IMR-90 (cell line): ENCODE measurements at regions not wholly inside any gene's neighbourhood (a gene's known extent, or its start where the extent isn't known, plus 50 kb on each side); places are given as distances from the start of the nearest gene placed in this dataset.

ENCODE experiments used
- ATAC-seq: fragments of 200-7000 bp; cut with Tn5 transposase; 2 replicates; pipeline ENCODE4 v1.9.1; 2020; ENCODE audit warnings: low read depth, mild to moderate bottlenecking, moderate library complexity
- BruUV-seq: library from RNA; stranded (reverse); fragments of 400-500 nt; replicated peaks from 2 replicates; lab custom pipeline; 2021; lab: Mats Ljungman, UMichigan
- CTCF ChIA-PET: fragments of 300-600 bp; formaldehyde crosslinking; extraction: SDS; loops from one replicate; lab custom pipeline; 2021; ENCODE audit warnings: antibody characterized with exemption; lab: Yijun Ruan, JAX
- POLR2A ChIA-PET: fragments of 300-600 bp; sonication (Branson Sonifier 250); formaldehyde crosslinking; loops from one replicate; lab custom pipeline; 2022; ENCODE audit warnings: antibody characterized with exemption; ENCODE audit not compliant: unreplicated experiment; lab: Charles Lee
- DNase-seq: peaks from one replicate; pipeline ENCODE4 v3.0.0; 2013
- H2AFZ ChIP-seq: replicated peaks from 2 replicates; pipeline ENCODE3; 2013; ENCODE audit warnings: low read length, mild to moderate bottlenecking; ENCODE audit not compliant: poor library complexity
- H2AK5ac ChIP-seq: 2 replicates; pipeline ENCODE4 v1.6.1; 2013; ENCODE audit warnings: low read depth, low read length, inconsistent platforms
- H2AK9ac ChIP-seq: replicated peaks from 2 replicates; pipeline ENCODE3; 2013; ENCODE audit warnings: mild to moderate bottlenecking, low read depth, low read length, moderate library complexity; ENCODE audit not compliant: poor library complexity
- H2BK120ac ChIP-seq: 2 replicates; pipeline ENCODE4 v1.6.1; 2013; ENCODE audit warnings: low read depth, low read length, inconsistent platforms
- H2BK15ac ChIP-seq: 3 replicates; pipeline ENCODE4 v1.6.1; 2013; ENCODE audit warnings: low read depth, low read length, inconsistent platforms
- H2BK20ac ChIP-seq: 2 replicates; pipeline ENCODE4 v1.6.1; 2013; ENCODE audit warnings: low read depth, mild to moderate bottlenecking, inconsistent platforms, low read length, moderate library complexity
- H2BK5ac ChIP-seq: 2 replicates; pipeline ENCODE4 v1.6.1; 2013; ENCODE audit warnings: mild to moderate bottlenecking, low read depth, low read length, inconsistent platforms; ENCODE audit not compliant: poor library complexity, severe bottlenecking
- H3K14ac ChIP-seq: replicated peaks from 2 replicates; pipeline ENCODE4 v1.6.1; 2013; ENCODE audit warnings: low read depth, low read length, inconsistent platforms
- H3K18ac ChIP-seq: 2 replicates; pipeline ENCODE4 v1.6.1; 2013; ENCODE audit warnings: low read depth, low read length, control low read depth
- H3K23ac ChIP-seq: 2 replicates; pipeline ENCODE4 v1.6.1; 2013; ENCODE audit warnings: low read depth, low read length, inconsistent platforms
- H3K27ac ChIP-seq: 2 replicates; pipeline ENCODE4 v1.5.1; 2013; ENCODE audit warnings: mild to moderate bottlenecking, control low read depth, low read length; ENCODE audit not compliant: insufficient read depth
- H3K27me3 ChIP-seq: 2 replicates; pipeline ENCODE4 v1.6.1; 2013; ENCODE audit warnings: low read length; ENCODE audit not compliant: control insufficient read depth, insufficient read depth
- H3K36me3 ChIP-seq: 2 replicates; pipeline ENCODE4 v1.6.1; 2013; ENCODE audit warnings: low read length, mixed read lengths; ENCODE audit not compliant: control insufficient read depth, insufficient read depth
- H3K4ac ChIP-seq: 2 replicates; pipeline ENCODE4 v1.6.1; 2013; ENCODE audit warnings: low read depth, low read length, inconsistent platforms
- H3K4me1 ChIP-seq: 2 replicates; pipeline ENCODE4 v1.6.1; 2013; ENCODE audit warnings: low read length, mixed read lengths; ENCODE audit not compliant: control insufficient read depth, insufficient read depth
- H3K4me2 ChIP-seq: 2 replicates; pipeline ENCODE4 v1.6.1; 2013; ENCODE audit warnings: low read depth, mild to moderate bottlenecking, control low read depth, low read length, moderate library complexity
- H3K4me3 ChIP-seq: 2 replicates; pipeline ENCODE4 v1.5.1; 2013; ENCODE audit warnings: low read depth, mild to moderate bottlenecking, control low read depth, low read length, moderate library complexity; ENCODE audit not compliant: insufficient read depth
- H3K56ac ChIP-seq: 2 replicates; pipeline ENCODE4 v1.6.1; 2013; ENCODE audit warnings: low read length, inconsistent platforms; ENCODE audit not compliant: insufficient read depth; ENCODE audit errors: extremely low read depth
- H3K79me1 ChIP-seq, 2 experiments: 2 replicates each; pipeline ENCODE4 v1.6.1; 2013; ENCODE audit warnings: low read length in 2 of 2, inconsistent platforms in 1 of 2, low read depth in 1 of 2
- H3K9ac ChIP-seq: 2 replicates; pipeline ENCODE4 v1.6.1; 2013; ENCODE audit warnings: low read depth, low read length, control low read depth
- H3K9me1 ChIP-seq: 2 replicates; pipeline ENCODE4 v1.6.1; 2013; ENCODE audit warnings: low read length, inconsistent platforms; ENCODE audit not compliant: insufficient read depth
- H3K9me3 ChIP-seq: 2 replicates; pipeline ENCODE4 v1.6.1; 2013; ENCODE audit warnings: low read length; ENCODE audit not compliant: control insufficient read depth, insufficient read depth
- H4K20me1 ChIP-seq: 2 replicates; pipeline ENCODE4 v1.6.1; 2013; ENCODE audit warnings: low read length, inconsistent platforms; ENCODE audit not compliant: insufficient read depth
- H4K5ac ChIP-seq: 2 replicates; pipeline ENCODE4 v1.6.1; 2013; ENCODE audit warnings: mild to moderate bottlenecking, low read depth, low read length, control low read depth
- H4K8ac ChIP-seq, 2 experiments: 2 replicates each; pipeline ENCODE4 v1.6.1; 2013; ENCODE audit warnings: low read depth in 2 of 2, low read length in 2 of 2, control low read depth in 1 of 2, inconsistent platforms in 1 of 2
- H4K91ac ChIP-seq: 2 replicates; pipeline ENCODE4 v1.6.1; 2013; ENCODE audit warnings: low read depth, low read length, inconsistent platforms; ENCODE audit not compliant: insufficient read depth
- BHLHE40 ChIP-seq: fragments of 150-350 bp; IDR thresholded peaks from 2 replicates; pipeline ENCODE4 v1.6.1; 2016; ENCODE audit warnings: mild to moderate bottlenecking, low read depth, low read length
- CHD1 ChIP-seq: IDR thresholded peaks from 2 replicates; pipeline ENCODE4 v1.6.1; 2012; ENCODE audit warnings: low read depth, low read length, improper control_type of control experiment
- CTCF ChIP-seq: conservative IDR thresholded peaks from 2 replicates; pipeline ENCODE4 v1.5.1; 2012; ENCODE audit warnings: mild to moderate bottlenecking, low read depth, low read length, improper control_type of control experiment
- ELK1 ChIP-seq: fragments of 150-350 bp; IDR thresholded peaks from 2 replicates; pipeline ENCODE4 v1.6.1; 2016; ENCODE audit warnings: low read depth, mild to moderate bottlenecking, low read length, moderate library complexity, borderline replicate concordance
- FOS ChIP-seq: fragments of 150-350 bp; IDR thresholded peaks from 2 replicates; pipeline ENCODE4 v1.6.1; 2016; ENCODE audit warnings: low read depth, low read length
- MAFK ChIP-seq: IDR thresholded peaks from 2 replicates; pipeline ENCODE4 v1.6.1; 2012; ENCODE audit warnings: low read depth, low read length, improper control_type of control experiment
- MAZ ChIP-seq: IDR thresholded peaks from 2 replicates; pipeline ENCODE4 v1.6.1; 2012; ENCODE audit warnings: low read depth, mild to moderate bottlenecking, low read length, improper control_type of control experiment, moderate library complexity, borderline replicate concordance
- MXI1 ChIP-seq: IDR thresholded peaks from 2 replicates; pipeline ENCODE4 v1.6.1; 2012; ENCODE audit warnings: low read depth, mild to moderate bottlenecking, low read length, moderate library complexity, borderline replicate concordance
- NFE2L2 ChIP-seq: fragments of 150-350 bp; IDR thresholded peaks from 2 replicates; pipeline ENCODE4 v1.6.1; 2016; ENCODE audit warnings: low read depth, mild to moderate bottlenecking, low read length
- POLR2A ChIP-seq: IDR thresholded peaks from 2 replicates; pipeline ENCODE4 v1.6.1; 2012; ENCODE audit warnings: mild to moderate bottlenecking, low read depth, low read length
- RAD21 ChIP-seq: IDR thresholded peaks from 2 replicates; pipeline ENCODE4 v1.6.1; 2012; ENCODE audit warnings: low read length, improper control_type of control experiment
- RCOR1 ChIP-seq: IDR thresholded peaks from 2 replicates; pipeline ENCODE4 v1.6.1; 2012; ENCODE audit warnings: mild to moderate bottlenecking, low read length, improper control_type of control experiment; ENCODE audit not compliant: insufficient replicate concordance
- RFX5 ChIP-seq: IDR thresholded peaks from 2 replicates; pipeline ENCODE4 v1.8.0; 2012; ENCODE audit warnings: low read depth, mild to moderate bottlenecking, low read length, moderate library complexity
- SMC3 ChIP-seq: fragments of 150-350 bp; IDR thresholded peaks from 2 replicates; pipeline ENCODE4 v1.6.1; 2016; ENCODE audit warnings: low read depth, mild to moderate bottlenecking, antibody characterized with exemption, low read length, moderate library complexity
- USF2 ChIP-seq: fragments of 150-350 bp; IDR thresholded peaks from 2 replicates; pipeline ENCODE4 v1.6.1; 2017; ENCODE audit warnings: mild to moderate bottlenecking, antibody characterized with exemption, low read length, low read depth
- WGBS, 2 experiments: methylation state at CpG; one replicate each; pipeline versions ENCODE4 v1.1.5 to v1.1.7; 2013; ENCODE audit warnings: missing lambda C conversion rate in 2 of 2; ENCODE audit not compliant: insufficient read length in 1 of 2; ENCODE audit errors: extremely low coverage in 2 of 2; 5-methylcytosine and 5-hydroxymethylcytosine counted together
- dilution Hi-C: fragments of 300-500 bp; cut with HindIII; formaldehyde crosslinking; loops from one replicate; pipeline ENCODE4 v1.14.3; 2018; ENCODE audit warnings: low sequenced_read_pairs; ENCODE audit not compliant: unreplicated experiment
- in situ Hi-C: fragments of 300-500 bp; cut with MboI; formaldehyde crosslinking; loops from 3 replicates; pipeline ENCODE4 v1.14.3; 2019; ENCODE audit warnings: low sequenced_read_pairs, inconsistent platforms, mixed read lengths
- intact Hi-C: fragments of 100-400 bp; cut with micrococcal nuclease; formaldehyde crosslinking; loops from 2 replicates; pipeline ENCODE4 v1.10.0; 2022

GRCh38 chr6:139550361-139550760 lies 175.9 kb upstream of the CITED2 start:
- in situ Hi-C loops = no loop called here
- dilution Hi-C loops = no loop called here
- intact Hi-C loops = no loop called here

More at GRCh38 chr6:139550361-139550760, 175.9 kb upstream of the CITED2 start:
- BruUV-seq = no TSS peak
- Histone ChIP-seq H3K4ac (no peak overlapping the region), H3K14ac (no peak overlapping the region), H2AK5ac (peak overlapping the region; percentile 13; the same call in 1 of the 2 replicates), H3K4me1 (peaks cover 11% of the 10 kb centered on the region; the same call in 1 of the 2 replicates), H4K8ac (no peak overlapping the region), H3K36me3 (no peaks in the 10 kb centered on the region), H2AK9ac (no peak overlapping the region), H3K18ac (no peak overlapping the region), H4K5ac (no peak overlapping the region), H2BK120ac (no peak overlapping the region), H3K27me3 (no peaks in the 10 kb centered on the region), H4K91ac (no peak overlapping the region), H3K9me1 (no peaks in the 10 kb centered on the region; the same call in 1 of the 2 replicates), H3K9me3 (no peaks in the 10 kb centered on the region), H3K79me1 (no peaks in the 10 kb centered on the region), H4K20me1 (no peaks in the 10 kb centered on the region), H2AFZ (no peak overlapping the region), H3K27ac (no peak overlapping the region), H3K4me2 (no peak overlapping the region), H3K56ac (no peak overlapping the region), H3K23ac (no peak overlapping the region), H3K9ac (no peak overlapping the region), H2BK5ac (no peak overlapping the region), H3K4me3 (no peak overlapping the region), H2BK20ac (no peak overlapping the region), H2BK15ac (no peak overlapping the region)
- DNase-seq (no peak), ATAC-seq (no peak)
- ChIA-PET CTCF (no interaction called here), POLR2A (no interaction called here)
- TF ChIP-seq BHLHE40 (no peak), CHD1 (no peak), RFX5 (no peak), RAD21 (no peak), ELK1 (no peak), NFE2L2 (no peak), RCOR1 (no peak), POLR2A (no peak), CTCF (no peak), MXI1 (no peak), SMC3 (no peak), FOS (no peak), USF2 (no peak), MAFK (no peak), MAZ (no peak)
- 91% methylated on average over 1 of the region's 3 CpGs; no CpG with 5 or more reads in 1 of the 2 experiments for WGBS, 2 experiments
